SKM-1 (cell line): ENCODE measurements at regions not wholly inside any gene's neighbourhood (a gene's known extent, or its start where the extent isn't known, plus 50 kb on each side); places are given as distances from the start of the nearest gene placed in this dataset.
A peak's percentile ranks its signal among the peaks of the same experiment; 100 is the strongest.

Experiments
- DNase-seq: peaks from one replicate; lab custom pipeline; 2025; ENCODE audit not compliant: unreplicated experiment; lab: John Stamatoyannopoulos, UW

- DNase-seq = no peak
Observed at GRCh38 chr1:157194731-157195520, 56.7 kb upstream of the ETV3 start.

- DNase-seq = peak; percentile 68
Observed at GRCh38 chr1:157193702-157194391, 55.7 kb upstream of the ETV3 start.

DNA sequence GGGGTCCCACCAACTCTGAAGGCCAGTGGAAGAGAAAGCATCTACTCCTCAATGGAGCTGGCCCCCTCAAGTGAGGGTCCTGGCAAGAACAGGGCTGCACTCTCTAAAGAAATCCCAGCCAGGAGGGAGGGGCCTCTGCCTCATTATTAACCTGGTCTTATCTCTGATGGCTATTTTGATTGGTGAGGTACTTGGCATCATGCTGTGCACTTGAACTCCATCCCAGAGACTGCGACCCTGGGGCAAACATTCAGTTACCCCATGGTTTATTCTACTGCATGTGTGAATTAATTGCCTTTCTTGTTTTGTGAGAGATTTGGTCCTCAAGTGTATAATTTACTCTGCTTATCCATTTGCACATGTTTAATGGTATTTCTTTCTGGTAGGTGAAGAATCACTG lies 55.0 kb upstream of the ETV3 start:
- no peak for DNase-seq

DNA sequence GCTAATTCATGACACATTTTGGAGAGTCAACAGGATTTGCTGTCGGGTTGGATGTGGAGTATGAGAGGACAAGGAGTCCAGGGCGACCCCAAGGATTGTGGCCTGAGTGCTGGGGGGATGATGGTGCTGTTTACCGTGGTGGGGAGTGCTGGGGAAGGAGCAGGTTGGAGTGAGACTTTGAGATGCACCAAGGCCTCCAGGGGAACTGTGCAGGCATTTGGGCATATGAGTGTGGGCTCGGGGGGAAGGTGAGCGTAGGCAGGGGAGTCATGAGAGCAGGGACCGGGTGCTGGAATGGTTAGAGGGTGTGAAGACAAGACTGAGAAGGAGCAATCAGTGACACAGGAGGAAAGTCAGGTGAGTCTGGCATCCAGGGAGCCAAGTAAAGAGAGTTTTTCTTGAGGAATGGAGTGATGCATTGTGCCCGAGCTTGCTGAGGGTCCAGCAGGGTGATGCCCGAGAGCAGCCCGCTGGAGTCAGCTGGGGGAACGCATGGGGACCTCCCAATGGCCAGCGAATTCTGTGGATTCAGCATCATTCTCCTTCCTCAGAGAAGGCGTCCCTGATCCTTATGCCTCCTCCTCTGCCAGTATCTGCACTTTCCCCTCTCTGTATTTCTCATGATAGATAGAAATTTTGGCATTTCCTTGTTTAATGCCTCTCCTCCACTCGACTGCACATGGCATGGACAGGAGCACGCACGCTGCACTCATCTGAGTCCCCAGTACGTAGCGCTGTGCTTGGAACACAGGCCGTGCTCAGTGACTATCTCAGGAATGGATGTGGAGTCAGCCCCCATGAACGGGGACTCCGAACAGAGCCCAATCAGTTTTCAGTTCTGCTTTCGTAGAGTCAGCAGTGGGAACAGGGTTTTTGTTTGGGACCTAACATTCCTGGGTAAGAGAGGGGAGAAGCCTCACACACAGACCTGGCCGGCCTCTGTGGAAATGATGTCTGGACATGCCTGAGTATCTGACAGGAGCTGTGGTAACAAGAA lies 52.1 kb upstream of the ETV3 start:
- no peak for DNase-seq

DNA sequence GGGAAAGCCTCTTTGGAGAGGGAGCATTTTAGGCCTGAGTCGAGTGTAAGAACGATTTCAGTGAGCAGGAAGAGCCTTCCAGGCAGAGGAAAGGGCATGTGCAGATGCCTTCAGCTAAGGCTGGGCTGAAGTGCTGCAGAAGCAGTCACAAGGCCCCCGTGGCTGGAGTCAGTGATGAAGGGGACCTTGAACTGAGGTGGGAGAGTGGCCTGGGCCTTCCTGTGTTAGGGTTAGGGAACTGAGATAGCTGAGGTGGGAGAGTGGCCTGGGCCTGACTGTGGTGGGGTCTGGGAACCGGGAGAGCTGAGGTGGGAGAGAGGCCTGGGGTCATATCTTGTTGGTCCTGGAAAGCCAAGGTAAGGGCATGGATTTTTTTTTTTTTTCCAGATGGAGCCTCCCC lies 50.9 kb upstream of the ETV3 start:
- DNase-seq = no peak
